Neural progenitor cell (in vitro differentiated cells): ENCODE measurements at regions not wholly inside any gene's neighbourhood (a gene's known extent, or its start where the extent isn't known, plus 50 kb on each side); places are given as distances from the start of the nearest gene placed in this dataset.

Experiments used
- DNase-seq: peaks from one replicate; pipeline ENCODE4 v3.0.0-alpha.2; 2016; ENCODE audit warnings: low spot score
- H2AFZ ChIP-seq: fragments of 200-600 bp; sonication (generic); replicated peaks from 2 replicates; pipeline ENCODE4 v1.6.1; 2016; ENCODE audit warnings: antibody characterized with exemption
- H3F3A ChIP-seq: fragments of 200-600 bp; sonication (generic); 2 replicates; pipeline ENCODE4 v1.6.1; 2016; ENCODE audit warnings: antibody characterized with exemption, low read depth
- H3K27ac ChIP-seq: fragments of 200-600 bp; sonication (generic); 2 replicates; pipeline ENCODE4 v1.5.1; 2016; ENCODE audit warnings: mild to moderate bottlenecking
- H3K27me3 ChIP-seq: fragments of 200-600 bp; sonication (generic); 2 replicates; pipeline ENCODE4 v1.6.1; 2016; ENCODE audit warnings: mild to moderate bottlenecking, moderate library complexity
- H3K36me3 ChIP-seq: fragments of 200-600 bp; sonication (generic); 2 replicates; pipeline ENCODE4 v1.5.1; 2016
- H3K4me1 ChIP-seq: fragments of 200-600 bp; sonication (generic); 2 replicates; pipeline ENCODE4 v1.6.1; 2016; ENCODE audit warnings: mixed run types
- H3K4me2 ChIP-seq: fragments of 200-600 bp; sonication (generic); 2 replicates; pipeline ENCODE4 v1.6.1; 2016
- H3K4me3 ChIP-seq: fragments of 200-600 bp; sonication (generic); 2 replicates; pipeline ENCODE4 v1.5.1; 2016
- H3K79me2 ChIP-seq: fragments of 200-600 bp; sonication (generic); 2 replicates; pipeline ENCODE4 v1.6.1; 2016; ENCODE audit warnings: low read depth
- H3K9ac ChIP-seq: fragments of 200-600 bp; sonication (generic); 2 replicates; pipeline ENCODE4 v1.6.1; 2016
- H3K9me3 ChIP-seq: fragments of 200-600 bp; sonication (generic); 2 replicates; pipeline ENCODE4 v1.5.1; 2016; ENCODE audit warnings: low read depth
- H4K20me1 ChIP-seq: fragments of 200-600 bp; sonication (generic); 2 replicates; pipeline ENCODE4 v1.6.1; 2016; ENCODE audit warnings: low read depth
- H3K27ac Mint-ChIP-seq: 3 replicates; pipeline ENCODE4 v1.8.0; 2021; ENCODE audit warnings: mixed read lengths
- H3K27me3 Mint-ChIP-seq: 2 replicates; pipeline ENCODE4 v1.8.0; 2022; ENCODE audit warnings: low read depth, mild to moderate bottlenecking, inconsistent platforms, moderate library complexity, mixed read lengths; ENCODE audit not compliant: insufficient read depth
- H3K36me3 Mint-ChIP-seq: 3 replicates; pipeline ENCODE4 v1.8.0; 2021; ENCODE audit warnings: mixed read lengths
- H3K4me1 Mint-ChIP-seq: 3 replicates; pipeline ENCODE4 v1.8.0; 2021; ENCODE audit warnings: mixed read lengths
- H3K4me3 Mint-ChIP-seq: 3 replicates; pipeline ENCODE4 v1.8.0; 2021; ENCODE audit warnings: mild to moderate bottlenecking, moderate library complexity, mixed read lengths
- H3K9me3 Mint-ChIP-seq: 3 replicates; pipeline ENCODE4 v1.8.0; 2020; ENCODE audit warnings: mixed read lengths
- EZH2 ChIP-seq: fragments of 200-600 bp; sonication (generic); IDR thresholded peaks from 2 replicates; pipeline ENCODE4 v1.6.1; 2017; ENCODE audit warnings: antibody characterized with exemption, mild to moderate bottlenecking, moderate library complexity
- EZH2phosphoT487 ChIP-seq: fragments of 200-600 bp; sonication (generic); IDR thresholded peaks from 2 replicates; pipeline ENCODE4 v1.6.1; 2017; ENCODE audit warnings: antibody characterized with exemption
- TF ChIP-seq, protein P1 (sequence below): fragments of 200-600 bp; sonication (generic); IDR thresholded peaks from 2 replicates; pipeline ENCODE4 v1.5.1; 2017; ENCODE audit warnings: antibody characterized with exemption, mild to moderate bottlenecking

DNA sequence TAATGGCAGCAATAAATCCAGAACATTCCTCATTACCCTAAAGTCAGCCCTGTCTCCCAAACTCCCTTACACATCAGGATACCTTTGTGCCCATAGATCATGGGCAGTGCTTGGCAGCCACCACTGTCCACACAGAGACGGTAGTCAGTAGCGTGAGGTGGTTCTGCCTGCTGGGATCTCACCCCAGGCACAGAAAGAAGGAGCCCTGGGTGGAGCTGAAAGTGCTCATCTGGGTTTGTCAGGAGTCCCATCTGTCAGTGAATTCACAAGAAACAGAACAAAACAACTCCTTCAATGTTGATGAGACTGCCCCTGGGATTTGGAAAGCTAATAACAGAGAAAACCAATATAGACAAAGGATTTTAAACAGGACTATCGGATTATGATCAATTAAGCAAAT is 90.2 kb upstream of the PRSS58 start:
- no peaks in the 10 kb centered on the region for H3K36me3 ChIP-seq
- Mint-ChIP-seq H3K9me3 (no peaks in the 10 kb centered on the region), H3K4me1 (peaks cover 10% of the 10 kb centered on the region), H3K27me3 (peaks cover 3% of the 10 kb centered on the region), H3K36me3 (no peaks in the 10 kb centered on the region), H3K27ac (no peak overlapping the region), H3K4me3 (no peak overlapping the region)
- no peaks in the 10 kb centered on the region for H4K20me1 ChIP-seq
- H3K4me3 ChIP-seq = no peak overlapping the region
- no peaks in the 10 kb centered on the region for H3K27me3 ChIP-seq
- H3K27ac ChIP-seq = no peak overlapping the region
- no peak overlapping the region for H2AFZ ChIP-seq
- H3K4me1 ChIP-seq = peaks cover 7% of the 10 kb centered on the region
- no peaks in the 10 kb centered on the region for H3K9me3 ChIP-seq
- TF ChIP-seq EZH2phosphoT487 = no peak
- TF ChIP-seq EZH2 = no peak
- TF ChIP-seq, protein P1, sequence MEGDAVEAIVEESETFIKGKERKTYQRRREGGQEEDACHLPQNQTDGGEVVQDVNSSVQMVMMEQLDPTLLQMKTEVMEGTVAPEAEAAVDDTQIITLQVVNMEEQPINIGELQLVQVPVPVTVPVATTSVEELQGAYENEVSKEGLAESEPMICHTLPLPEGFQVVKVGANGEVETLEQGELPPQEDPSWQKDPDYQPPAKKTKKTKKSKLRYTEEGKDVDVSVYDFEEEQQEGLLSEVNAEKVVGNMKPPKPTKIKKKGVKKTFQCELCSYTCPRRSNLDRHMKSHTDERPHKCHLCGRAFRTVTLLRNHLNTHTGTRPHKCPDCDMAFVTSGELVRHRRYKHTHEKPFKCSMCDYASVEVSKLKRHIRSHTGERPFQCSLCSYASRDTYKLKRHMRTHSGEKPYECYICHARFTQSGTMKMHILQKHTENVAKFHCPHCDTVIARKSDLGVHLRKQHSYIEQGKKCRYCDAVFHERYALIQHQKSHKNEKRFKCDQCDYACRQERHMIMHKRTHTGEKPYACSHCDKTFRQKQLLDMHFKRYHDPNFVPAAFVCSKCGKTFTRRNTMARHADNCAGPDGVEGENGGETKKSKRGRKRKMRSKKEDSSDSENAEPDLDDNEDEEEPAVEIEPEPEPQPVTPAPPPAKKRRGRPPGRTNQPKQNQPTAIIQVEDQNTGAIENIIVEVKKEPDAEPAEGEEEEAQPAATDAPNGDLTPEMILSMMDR = no peak
- H3F3A ChIP-seq = no peaks in the 10 kb centered on the region
- no peak for DNase-seq
- no peak overlapping the region for H3K4me2 ChIP-seq
- no peak overlapping the region for H3K9ac ChIP-seq
- no peaks in the 10 kb centered on the region for H3K79me2 ChIP-seq

DNA sequence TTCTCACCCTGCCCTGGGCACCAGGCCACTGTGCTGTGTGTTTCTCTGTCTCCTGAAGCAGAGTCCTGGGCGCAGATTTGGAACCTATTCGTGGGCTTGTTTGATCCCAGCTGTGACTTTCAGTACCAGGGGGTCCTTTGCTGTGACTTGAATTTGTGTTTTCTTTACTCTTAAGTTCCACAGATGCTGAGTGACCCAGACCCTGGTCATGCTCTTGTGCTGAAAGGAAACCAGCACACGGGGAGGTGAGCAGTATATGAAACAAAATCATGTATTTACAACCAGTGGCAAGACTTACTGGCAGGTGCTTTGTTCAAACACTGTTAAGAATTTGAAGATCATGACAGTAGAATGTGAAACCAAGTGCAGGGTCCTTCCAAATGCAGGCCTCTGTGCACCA is 89.2 kb upstream of the PRSS58 start:
- Histone ChIP-seq H4K20me1 (no peaks in the 10 kb centered on the region), H3F3A (no peaks in the 10 kb centered on the region), H3K27me3 (no peaks in the 10 kb centered on the region), H3K4me2 (no peak overlapping the region), H3K27ac (no peak overlapping the region), H3K9me3 (no peaks in the 10 kb centered on the region), H3K4me1 (peaks cover 7% of the 10 kb centered on the region), H3K4me3 (no peak overlapping the region), H3K9ac (no peak overlapping the region), H2AFZ (no peak overlapping the region), H3K36me3 (no peaks in the 10 kb centered on the region), H3K79me2 (no peaks in the 10 kb centered on the region)
- no peak for DNase-seq
- H3K4me1 Mint-ChIP-seq = peaks cover 10% of the 10 kb centered on the region
- TF ChIP-seq, protein P1 = no peak
- TF ChIP-seq EZH2phosphoT487 (no peak), EZH2 (no peak)
- peaks cover 3% of the 10 kb centered on the region for H3K27me3 Mint-ChIP-seq
- H3K36me3 Mint-ChIP-seq = no peaks in the 10 kb centered on the region
- H3K27ac Mint-ChIP-seq = no peak overlapping the region
- no peak overlapping the region for H3K4me3 Mint-ChIP-seq
- H3K9me3 Mint-ChIP-seq = no peaks in the 10 kb centered on the region

DNA sequence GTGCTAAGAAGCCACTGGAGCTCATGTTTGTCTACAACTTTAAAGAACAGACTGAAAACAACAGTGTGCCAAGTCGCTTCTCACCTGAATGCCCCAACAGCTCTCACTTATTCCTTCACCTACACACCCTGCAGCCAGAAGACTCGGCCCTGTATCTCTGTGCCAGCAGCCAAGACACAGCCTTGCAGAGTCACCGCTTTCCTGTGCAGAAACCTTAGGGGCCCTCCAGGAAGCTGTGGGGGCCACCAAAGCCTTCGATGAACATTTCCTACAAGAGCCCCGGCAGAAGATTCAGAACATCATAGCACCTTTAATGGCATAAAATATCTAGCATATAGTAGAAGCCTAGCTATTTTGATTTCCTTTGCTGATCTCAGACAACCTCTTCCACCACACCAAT is 88.0 kb upstream of the PRSS58 start:
- H3K27me3 Mint-ChIP-seq = peaks cover 3% of the 10 kb centered on the region
- Histone ChIP-seq H2AFZ (no peak overlapping the region), H3K79me2 (no peaks in the 10 kb centered on the region), H3K4me3 (no peak overlapping the region), H3F3A (no peaks in the 10 kb centered on the region), H3K9me3 (no peaks in the 10 kb centered on the region), H3K9ac (no peak overlapping the region), H4K20me1 (no peaks in the 10 kb centered on the region), H3K27me3 (no peaks in the 10 kb centered on the region), H3K4me1 (peaks cover 7% of the 10 kb centered on the region), H3K36me3 (no peaks in the 10 kb centered on the region), H3K4me2 (no peak overlapping the region), H3K27ac (no peak overlapping the region)
- H3K27ac Mint-ChIP-seq = peak overlapping the region; percentile 15
- DNase-seq = no peak
- H3K36me3 Mint-ChIP-seq = no peaks in the 10 kb centered on the region
- peaks cover 10% of the 10 kb centered on the region for H3K4me1 Mint-ChIP-seq
- H3K9me3 Mint-ChIP-seq = no peaks in the 10 kb centered on the region
- no peak overlapping the region for H3K4me3 Mint-ChIP-seq
- TF ChIP-seq EZH2 = no peak

DNA sequence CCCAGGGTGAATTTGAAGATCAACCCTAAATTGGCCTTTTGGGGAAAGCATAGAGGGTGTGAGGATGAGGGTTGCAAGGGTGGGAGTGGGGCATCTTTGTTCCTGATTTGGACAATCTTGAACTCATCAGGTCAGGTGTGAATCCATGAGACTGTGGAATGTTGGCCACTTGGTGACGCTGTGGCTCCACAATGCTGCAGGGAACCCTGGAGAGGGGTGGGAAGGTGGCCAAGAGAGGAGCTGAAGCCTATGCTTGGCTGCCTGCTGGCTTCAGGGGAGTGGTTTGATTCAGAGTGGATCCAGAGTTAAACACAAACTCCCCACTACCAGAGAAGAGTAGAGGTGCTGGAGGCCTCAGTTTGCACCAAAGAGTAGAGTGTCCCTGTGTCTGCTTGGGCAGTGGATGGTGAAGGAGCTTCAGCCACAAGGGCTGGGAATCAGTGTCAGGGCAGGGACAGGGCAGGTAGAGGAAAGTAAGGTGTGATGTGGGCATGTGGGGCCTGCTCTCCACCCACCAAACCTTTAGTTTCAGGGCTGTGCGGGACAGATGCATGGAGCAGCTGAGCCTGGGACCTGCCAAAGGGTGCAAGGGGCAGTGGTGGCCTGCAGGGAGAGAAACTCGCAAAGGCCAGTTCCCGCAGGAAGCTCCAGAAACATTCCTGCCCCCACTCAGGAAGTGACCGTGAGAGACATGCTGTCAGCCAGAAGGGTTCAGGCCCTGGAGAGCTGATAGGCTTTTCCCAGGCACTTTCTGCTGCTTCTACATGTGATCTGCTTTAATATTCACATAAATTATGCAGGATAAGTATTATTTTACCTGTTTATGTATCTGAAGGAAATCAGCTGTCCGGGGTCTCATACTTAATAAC is 81.0 kb upstream of the PRSS58 start:
- H3K27me3 ChIP-seq = no peaks in the 10 kb centered on the region
- H3F3A ChIP-seq = no peaks in the 10 kb centered on the region
- Mint-ChIP-seq H3K27me3 (no peaks in the 10 kb centered on the region), H3K27ac (no peak overlapping the region), H3K4me1 (peaks cover 3% of the 10 kb centered on the region), H3K9me3 (no peaks in the 10 kb centered on the region), H3K4me3 (no peak overlapping the region), H3K36me3 (no peaks in the 10 kb centered on the region)
- DNase-seq = peak; percentile 61
- H3K9me3 ChIP-seq = no peaks in the 10 kb centered on the region
- no peak overlapping the region for H3K9ac ChIP-seq
- H3K4me3 ChIP-seq = no peak overlapping the region
- H3K36me3 ChIP-seq = no peaks in the 10 kb centered on the region
- no peak overlapping the region for H3K4me2 ChIP-seq
- peak overlapping the region; percentile 93 for H2AFZ ChIP-seq
- H4K20me1 ChIP-seq = no peaks in the 10 kb centered on the region
- no peaks in the 10 kb centered on the region for H3K79me2 ChIP-seq
- no peaks in the 10 kb centered on the region for H3K4me1 ChIP-seq
- TF ChIP-seq, protein P1 = peak; percentile 67
- TF ChIP-seq EZH2phosphoT487 = no peak
- no peak for TF ChIP-seq EZH2
- H3K27ac ChIP-seq = no peak overlapping the region
